HEK293 (cell line): ENCODE measurements at regions not wholly inside any gene's neighbourhood (a gene's known extent, or its start where the extent isn't known, plus 50 kb on each side); places are given as distances from the start of the nearest gene placed in this dataset.

Experiments
- CTCF ChIA-PET: fragments of 350-600 bp; formaldehyde crosslinking; extraction: SDS; loops from one replicate; lab custom pipeline; 2021; ENCODE audit warnings: antibody characterized with exemption; lab: Yijun Ruan, JAX
- POLR2A ChIA-PET: fragments of 300-600 bp; formaldehyde crosslinking; extraction: SDS; loops from one replicate; lab custom pipeline; 2020; ENCODE audit warnings: antibody characterized with exemption, inconsistent platforms; lab: Yijun Ruan, JAX
- H3K27ac ChIP-seq: fragments of 200-500 bp; sonication (Bioruptor generic); 2 replicates; pipeline ENCODE4 v1.5.1; 2014; ENCODE audit warnings: low read depth, low read length, control low read depth, inconsistent platforms; ENCODE audit errors: extremely low read depth
- H3K36me3 ChIP-seq, 2 experiments: fragments of 200-500 bp in 1 of 2; sonication (Bioruptor generic) in 1 of 2; 1 replicate in 1 of 2; 2 replicates in 1 of 2; pipeline ENCODE4 v1.5.1; 2014 to 2017; ENCODE audit warnings: inconsistent platforms in 2 of 2, low read length in 2 of 2; ENCODE audit not compliant: control insufficient read depth in 2 of 2, insufficient read depth in 1 of 2
- H3K4me1 ChIP-seq: fragments of 200-500 bp; sonication (Bioruptor generic); 2 replicates; pipeline ENCODE4 v1.5.1; 2014; ENCODE audit warnings: mild to moderate bottlenecking, low read length, inconsistent platforms; ENCODE audit not compliant: control insufficient read depth, insufficient read depth
- H3K4me3 ChIP-seq: 2 replicates; pipeline ENCODE4 v1.5.1; 2011; ENCODE audit warnings: low read depth, mild to moderate bottlenecking, control low read depth, low read length, moderate library complexity
- H3K9me3 ChIP-seq: fragments of 200-500 bp; sonication (Bioruptor generic); 2 replicates; pipeline ENCODE4 v1.5.1; 2014; ENCODE audit warnings: low read depth, low read length, inconsistent platforms; ENCODE audit not compliant: control insufficient read depth, insufficient read depth
- HOXA7 ChIP-seq: sonication (generic); formaldehyde crosslinking; IDR thresholded peaks from 2 replicates; pipeline ENCODE4 v1.8.1; 2022; ENCODE audit warnings: missing genetic modification reagents, borderline replicate concordance
- HOXC10 ChIP-seq: sonication (generic); formaldehyde crosslinking; IDR thresholded peaks from 2 replicates; pipeline ENCODE4 v1.8.1; 2023; ENCODE audit warnings: mild to moderate bottlenecking, missing genetic modification reagents
- KLF7 ChIP-seq: fragments of 450-650 bp; formaldehyde crosslinking; IDR thresholded peaks from 2 replicates; pipeline ENCODE4 v1.5.1; 2016; ENCODE audit warnings: missing biosample characterization, missing genetic modification characterization, borderline replicate concordance
- MYNN ChIP-seq: fragments of 450-650 bp; formaldehyde crosslinking; IDR thresholded peaks from 2 replicates; pipeline ENCODE4 v1.5.1; 2016; ENCODE audit warnings: missing biosample characterization, missing genetic modification characterization, borderline replicate concordance
- PRDM10 ChIP-seq: fragments of 450-650 bp; formaldehyde crosslinking; IDR thresholded peaks from 2 replicates; pipeline ENCODE4 v1.5.1; 2016; ENCODE audit warnings: missing biosample characterization, missing genetic modification characterization
- PRDM4 ChIP-seq: fragments of 450-650 bp; formaldehyde crosslinking; IDR thresholded peaks from 2 replicates; pipeline ENCODE4 v1.5.1; 2017; ENCODE audit warnings: missing biosample characterization, missing genetic modification characterization
- SCRT2 ChIP-seq: fragments of 450-650 bp; formaldehyde crosslinking; IDR thresholded peaks from 2 replicates; pipeline ENCODE4 v1.5.1; 2016; ENCODE audit warnings: missing biosample characterization, missing genetic modification characterization
- ZFP41 ChIP-seq: fragments of 450-650 bp; formaldehyde crosslinking; IDR thresholded peaks from 2 replicates; pipeline ENCODE4 v1.5.1; 2016; ENCODE audit warnings: missing biosample characterization, missing genetic modification characterization, borderline replicate concordance
- ZNF112 ChIP-seq: fragments of 450-650 bp; formaldehyde crosslinking; IDR thresholded peaks from 2 replicates; pipeline ENCODE4 v1.5.0; 2017; ENCODE audit warnings: missing biosample characterization, missing genetic modification characterization
- ZNF157 ChIP-seq: fragments of 450-650 bp; formaldehyde crosslinking; IDR thresholded peaks from 2 replicates; pipeline ENCODE4 v1.5.1; 2016; ENCODE audit warnings: missing biosample characterization, missing genetic modification characterization
- ZNF19 ChIP-seq: fragments of 450-650 bp; formaldehyde crosslinking; IDR thresholded peaks from 2 replicates; pipeline ENCODE4; 2016; ENCODE audit warnings: missing biosample characterization, missing genetic modification characterization, low read depth
- ZNF221 ChIP-seq: fragments of 450-650 bp; formaldehyde crosslinking; IDR thresholded peaks from 2 replicates; pipeline ENCODE4 v1.5.1; 2017; ENCODE audit warnings: missing biosample characterization, missing genetic modification characterization, borderline replicate concordance
- ZNF248 ChIP-seq: fragments of 450-650 bp; formaldehyde crosslinking; IDR thresholded peaks from 2 replicates; pipeline ENCODE4 v1.5.1; 2017; ENCODE audit warnings: missing biosample characterization, missing genetic modification characterization
- ZNF354C ChIP-seq: fragments of 450-650 bp; formaldehyde crosslinking; IDR thresholded peaks from 2 replicates; pipeline ENCODE4 v1.5.1; 2016; ENCODE audit warnings: missing biosample characterization, missing genetic modification characterization, low read depth, borderline replicate concordance
- ZNF366 ChIP-seq: fragments of 450-650 bp; formaldehyde crosslinking; conservative IDR thresholded peaks from 2 replicates; pipeline ENCODE4 v1.5.1; 2016; ENCODE audit warnings: missing biosample characterization, missing genetic modification characterization
- ZNF426 ChIP-seq: fragments of 450-650 bp; formaldehyde crosslinking; IDR thresholded peaks from 2 replicates; pipeline ENCODE4 v1.5.1; 2017; ENCODE audit warnings: missing biosample characterization, missing genetic modification characterization, mild to moderate bottlenecking, inconsistent platforms, moderate library complexity
- ZNF501 ChIP-seq: fragments of 450-650 bp; formaldehyde crosslinking; IDR thresholded peaks from 2 replicates; pipeline ENCODE4 v1.5.1; 2016; ENCODE audit warnings: missing biosample characterization, missing genetic modification characterization
- ZNF544 ChIP-seq: fragments of 450-650 bp; formaldehyde crosslinking; IDR thresholded peaks from 2 replicates; pipeline ENCODE4 v1.5.0; 2017; ENCODE audit warnings: missing biosample characterization, missing genetic modification characterization
- ZNF558 ChIP-seq: fragments of 450-650 bp; formaldehyde crosslinking; IDR thresholded peaks from 2 replicates; pipeline ENCODE4 v1.5.1; 2016; ENCODE audit warnings: missing biosample characterization, missing genetic modification characterization
- ZNF76 ChIP-seq: fragments of 450-650 bp; formaldehyde crosslinking; IDR thresholded peaks from 2 replicates; pipeline ENCODE4; 2016; ENCODE audit warnings: low read depth, missing biosample characterization, missing genetic modification characterization, borderline replicate concordance
- ZNF792 ChIP-seq: fragments of 450-650 bp; formaldehyde crosslinking; IDR thresholded peaks from 2 replicates; pipeline ENCODE4 v1.5.1; 2016; ENCODE audit warnings: missing biosample characterization, missing genetic modification characterization
- TF ChIP-seq, protein P1 (sequence below): fragments of 450-650 bp; formaldehyde crosslinking; IDR thresholded peaks from 2 replicates; pipeline ENCODE4 v1.5.1; 2016; ENCODE audit warnings: missing biosample characterization, missing genetic modification characterization
- TF ChIP-seq, protein P2 (sequence below): fragments of 450-650 bp; formaldehyde crosslinking; IDR thresholded peaks from 2 replicates; pipeline ENCODE4 v1.5.1; 2016; ENCODE audit warnings: missing biosample characterization, missing genetic modification characterization

DNA sequence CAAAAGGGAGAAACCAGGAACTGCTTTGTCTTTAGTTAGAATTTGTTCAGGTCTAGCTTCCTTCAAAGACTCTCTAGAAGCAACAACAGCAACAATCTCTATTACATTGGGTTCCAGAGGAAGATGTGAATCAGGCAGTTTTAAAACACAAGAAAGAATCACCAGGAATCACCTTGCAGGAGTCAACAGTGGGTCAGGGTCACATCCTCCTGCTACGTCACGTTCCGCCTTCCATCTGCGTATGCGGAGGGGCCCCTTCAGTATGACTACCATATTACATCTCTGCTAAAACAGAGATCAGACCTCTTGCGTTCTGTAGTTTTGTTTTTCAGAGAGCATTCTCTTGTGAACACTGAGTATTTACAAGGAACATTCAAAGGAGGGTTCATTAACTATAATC is 147.8 kb upstream of the STARD13 start (continued):
- TF ChIP-seq ZNF792 (tag by site-specific recombination): no peak

DNA sequence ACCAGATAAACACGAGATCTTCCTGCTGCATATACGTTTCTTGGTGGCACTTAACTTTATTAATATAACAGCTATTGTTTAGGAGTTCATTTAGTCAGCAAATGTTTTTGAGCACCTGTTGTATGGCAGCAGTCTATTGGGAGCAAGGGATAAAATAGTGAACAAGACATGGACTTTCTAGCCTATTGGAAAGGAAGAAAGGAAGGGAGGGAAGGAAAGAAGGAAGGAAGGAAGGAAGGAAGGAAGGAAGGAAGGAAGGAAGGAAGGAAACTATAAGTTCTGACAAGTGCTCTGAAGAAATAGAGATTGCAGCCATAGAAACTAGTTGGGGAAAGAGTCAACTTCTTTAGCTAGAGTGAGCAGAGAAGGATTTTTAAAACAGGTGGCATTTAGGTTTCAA is 149.1 kb upstream of the STARD13 start:
- Histone ChIP-seq H3K4me1 (no peaks in the 10 kb centered on the region), H3K36me3 (no peaks in the 10 kb centered on the region), H3K27ac (no peak overlapping the region), H3K4me3 (no peak overlapping the region), H3K9me3 (no peaks in the 10 kb centered on the region)
- POLR2A ChIA-PET: no interaction called here
- CTCF ChIA-PET: no interaction called here
- TF ChIP-seq ZNF366 (tag by site-specific recombination) (peak; percentile 69), ZNF544 (tag by site-specific recombination) (0 out of 2 replicates have a peak, but pooled peaks have one; percentile 50), ZNF157 (tag by site-specific recombination) (no peak), HOXC10 (CRISPR knock-in tag) (no peak), HOXA7 (CRISPR knock-in tag) (no peak), ZNF501 (no peak), SCRT2 (tag by site-specific recombination) (peak; percentile 43; the same call in 1 of the 2 replicates)

DNA sequence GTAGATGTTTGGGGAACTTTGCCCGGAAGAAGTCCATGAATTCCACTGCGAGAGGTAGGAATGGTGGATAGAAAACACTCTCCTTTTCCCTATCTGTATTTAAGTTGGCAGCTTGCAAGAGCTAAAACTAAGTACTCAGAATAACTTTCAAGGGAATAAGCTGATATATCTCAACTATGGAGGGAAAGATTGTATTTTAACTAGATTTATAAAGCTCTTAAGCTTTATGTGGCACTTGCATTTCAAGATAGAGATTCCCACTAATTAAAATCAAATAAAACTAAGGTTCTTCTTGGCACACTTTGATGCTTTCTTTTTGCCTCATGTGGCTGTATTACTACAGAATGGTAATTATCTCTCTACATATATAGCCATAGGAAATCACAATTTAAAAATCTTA is 149.7 kb upstream of the STARD13 start:
- no peaks in the 10 kb centered on the region for H3K9me3 ChIP-seq
- ChIA-PET POLR2A (no interaction called here), CTCF (no interaction called here)
- TF ChIP-seq, protein P1, sequence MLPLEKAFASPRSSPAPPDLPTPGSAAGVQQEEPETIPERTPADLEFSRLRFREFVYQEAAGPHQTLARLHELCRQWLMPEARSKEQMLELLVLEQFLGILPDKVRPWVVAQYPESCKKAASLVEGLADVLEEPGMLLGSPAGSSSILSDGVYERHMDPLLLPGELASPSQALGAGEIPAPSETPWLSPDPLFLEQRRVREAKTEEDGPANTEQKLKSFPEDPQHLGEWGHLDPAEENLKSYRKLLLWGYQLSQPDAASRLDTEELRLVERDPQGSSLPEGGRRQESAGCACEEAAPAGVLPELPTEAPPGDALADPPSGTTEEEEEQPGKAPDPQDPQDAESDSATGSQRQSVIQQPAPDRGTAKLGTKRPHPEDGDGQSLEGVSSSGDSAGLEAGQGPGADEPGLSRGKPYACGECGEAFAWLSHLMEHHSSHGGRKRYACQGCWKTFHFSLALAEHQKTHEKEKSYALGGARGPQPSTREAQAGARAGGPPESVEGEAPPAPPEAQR (tag by site-specific recombination): no peak
- TF ChIP-seq ZNF248 (tag by site-specific recombination): no peak
- TF ChIP-seq ZNF112 (tag by site-specific recombination): no peak
- no peak for TF ChIP-seq ZNF558
- TF ChIP-seq MYNN (tag by site-specific recombination): no peak
- TF ChIP-seq ZNF19 (tag by site-specific recombination): no peak
- no peak for TF ChIP-seq ZNF221 (tag by site-specific recombination)
- no peaks in the 10 kb centered on the region for H3K4me1 ChIP-seq
- H3K27ac ChIP-seq: no peak overlapping the region
- no peak overlapping the region for H3K4me3 ChIP-seq
- H3K36me3 ChIP-seq: no peaks in the 10 kb centered on the region

- POLR2A ChIA-PET: no interaction called here
- H3K4me3 ChIP-seq: no peak overlapping the region
- no peaks in the 10 kb centered on the region for H3K4me1 ChIP-seq
- no peaks in the 10 kb centered on the region for H3K9me3 ChIP-seq
- CTCF ChIA-PET: interaction anchor here (0.6 to 0.8 kb wide), 3 partner anchors 153 to 211 kb away, joined by 3 to 5 read pairs (median 3); no protein-coding TSS in a partner anchor
- no peaks in the 10 kb centered on the region for H3K36me3 ChIP-seq
- H3K27ac ChIP-seq: no peak overlapping the region
- no peak for TF ChIP-seq ZNF426 (tag by site-specific recombination)
- TF ChIP-seq ZFP41 (tag by site-specific recombination): no peak
- TF ChIP-seq PRDM4 (tag by site-specific recombination): no peak
- TF ChIP-seq, protein P2, sequence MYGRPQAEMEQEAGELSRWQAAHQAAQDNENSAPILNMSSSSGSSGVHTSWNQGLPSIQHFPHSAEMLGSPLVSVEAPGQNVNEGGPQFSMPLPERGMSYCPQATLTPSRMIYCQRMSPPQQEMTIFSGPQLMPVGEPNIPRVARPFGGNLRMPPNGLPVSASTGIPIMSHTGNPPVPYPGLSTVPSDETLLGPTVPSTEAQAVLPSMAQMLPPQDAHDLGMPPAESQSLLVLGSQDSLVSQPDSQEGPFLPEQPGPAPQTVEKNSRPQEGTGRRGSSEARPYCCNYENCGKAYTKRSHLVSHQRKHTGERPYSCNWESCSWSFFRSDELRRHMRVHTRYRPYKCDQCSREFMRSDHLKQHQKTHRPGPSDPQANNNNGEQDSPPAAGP (tag by site-specific recombination): no peak
- TF ChIP-seq ZNF76 (tag by site-specific recombination): no peak
- TF ChIP-seq KLF7: no peak
- no peak for TF ChIP-seq ZNF354C (tag by site-specific recombination)
- no peak for TF ChIP-seq PRDM10 (tag by site-specific recombination)
Measured at GRCh38 chr13:33438918-33439317, 153.4 kb upstream of the STARD13 start.
